SU-DHL-6 (cell line): ENCODE measurements at regions not wholly inside any gene's neighbourhood (a gene's known extent, or its start where the extent isn't known, plus 50 kb on each side); places are given as distances from the start of the nearest gene placed in this dataset.
"Not testable (repeated sequence)": the region's sequence is repeated elsewhere in the genome, so short reads cannot be mapped to it uniquely, and the experiment has no call there.

Experiments used
- CTCF ChIP-seq: fragments of 200-600 bp; sonication (generic); IDR thresholded peaks from one replicate; pipeline ENCODE4 v1.5.1; 2017; ENCODE audit warnings: antibody characterized with exemption, mild to moderate bottlenecking, low read length, moderate library complexity; ENCODE audit not compliant: insufficient read depth, poor library complexity, severe bottlenecking
- EZH2phosphoT487 ChIP-seq: fragments of 200-600 bp; sonication (generic), shearing (Covaris generic); conservative IDR thresholded peaks from 2 replicates; pipeline ENCODE4 v1.6.1; 2018; ENCODE audit warnings: mild to moderate bottlenecking, antibody characterized with exemption, low read length, moderate library complexity, mixed read lengths

GRCh38 chr11:87784862-87785261 is 390.4 kb downstream of the RAB38 start:
- TF ChIP-seq CTCF, EZH2phosphoT487: not testable (repeated sequence)
